Fibroblast of lung (primary cell): ENCODE measurements at regions not wholly inside any gene's neighbourhood (a gene's known extent, or its start where the extent isn't known, plus 50 kb on each side); places are given as distances from the start of the nearest gene placed in this dataset.
A peak's percentile ranks its signal among the peaks of the same experiment; 100 is the strongest.

ENCODE experiments used
- DNase-seq, 2 donors: peaks; one replicate each; pipeline versions ENCODE4 v3.0.0 to v3.0.0-alpha.2; 2010; ENCODE audit warnings: low read depth in 2 of 2
- H2AFZ ChIP-seq: 2 replicates; pipeline ENCODE4 v1.5.1; 2012; ENCODE audit warnings: low read length, control low read depth, inconsistent platforms
- H3K27ac ChIP-seq: 2 replicates; pipeline ENCODE4 v1.5.1; 2011; ENCODE audit warnings: low read length, control low read depth; ENCODE audit not compliant: insufficient read depth
- H3K27me3 ChIP-seq: 2 replicates; pipeline ENCODE4 v1.5.1; 2011; ENCODE audit warnings: mild to moderate bottlenecking, low read length; ENCODE audit not compliant: control insufficient read depth, insufficient read depth
- H3K36me3 ChIP-seq: 2 replicates; pipeline ENCODE4 v1.5.1; 2011; ENCODE audit warnings: low read length; ENCODE audit not compliant: control insufficient read depth, insufficient read depth
- H3K4me1 ChIP-seq: 2 replicates; pipeline ENCODE4 v1.5.1; 2011; ENCODE audit warnings: low read length; ENCODE audit not compliant: control insufficient read depth, insufficient read depth; ENCODE audit errors: extremely low read depth
- H3K4me2 ChIP-seq: 2 replicates; pipeline ENCODE4 v1.5.1; 2011; ENCODE audit warnings: low read length, control low read depth; ENCODE audit not compliant: insufficient read depth; ENCODE audit errors: extremely low read depth
- H3K4me3 ChIP-seq, 4 experiments: fragments of 200-600 bp in 1 of 4; sonication (generic) in 1 of 4; replicated peaks in 1 of 4; 2 replicates each; pipeline ENCODE4 v1.5.1; 2011 to 2016; ENCODE audit warnings: low read length in 4 of 4, low read depth in 3 of 4, mild to moderate bottlenecking in 3 of 4, control low read depth in 2 of 4, inconsistent platforms in 1 of 4, mixed read lengths in 1 of 4; ENCODE audit not compliant: insufficient read depth in 1 of 4; ENCODE audit errors: control extremely low read depth in 1 of 4
- H3K79me2 ChIP-seq: 2 replicates; pipeline ENCODE4 v1.5.1; 2012; ENCODE audit warnings: mild to moderate bottlenecking, low read length, inconsistent platforms; ENCODE audit not compliant: control insufficient read depth, insufficient read depth
- H3K9ac ChIP-seq: 2 replicates; pipeline ENCODE4 v1.5.1; 2011; ENCODE audit warnings: mild to moderate bottlenecking, low read length, control low read depth; ENCODE audit not compliant: insufficient read depth
- H3K9me3 ChIP-seq: 2 replicates; pipeline ENCODE4 v1.5.1; 2012; ENCODE audit warnings: low read depth, low read length; ENCODE audit not compliant: control insufficient read depth, insufficient read depth
- H4K20me1 ChIP-seq: 2 replicates; pipeline ENCODE4 v1.5.1; 2011; ENCODE audit warnings: low read length; ENCODE audit not compliant: control insufficient read depth, insufficient read depth; ENCODE audit errors: extremely low read depth
- EZH2 ChIP-seq: IDR thresholded peaks from 2 replicates; pipeline ENCODE4 v1.5.1; 2012; ENCODE audit warnings: low read length, control low read depth, mild to moderate bottlenecking; ENCODE audit errors: missing control alignments
- TF ChIP-seq, protein P1 (sequence below), 2 donors: IDR thresholded peaks in 1 of 2; conservative IDR thresholded peaks in 1 of 2; 1 replicate in 1 of 2; 2 replicates in 1 of 2; pipeline ENCODE4 v1.5.1; 2011 to 2012; ENCODE audit warnings: low read length in 2 of 2, control low read depth in 1 of 2, inconsistent platforms in 1 of 2, low read depth in 1 of 2, mild to moderate bottlenecking in 1 of 2

DNA sequence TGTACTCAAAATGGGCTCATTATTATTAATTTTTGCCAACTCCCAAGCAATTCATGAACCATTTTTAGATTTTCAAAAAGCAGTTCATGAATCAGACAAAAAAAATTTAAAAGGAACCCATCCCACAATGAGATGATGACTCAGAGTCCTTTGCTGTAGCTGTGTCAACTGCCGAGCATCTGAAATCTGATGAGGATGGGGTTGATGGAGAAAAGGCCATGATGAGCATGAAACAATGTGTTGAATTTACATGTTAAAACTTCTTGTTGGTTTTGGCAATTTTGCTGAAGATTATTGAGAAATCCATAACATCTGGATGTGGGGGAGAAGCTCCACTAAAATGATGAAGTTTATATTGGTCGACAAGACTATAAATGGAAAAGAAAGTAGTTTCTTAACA is 378.0 kb downstream of the FOXG1 start:
- Histone ChIP-seq H3K9me3 (no peaks in the 10 kb centered on the region), H2AFZ (no peak overlapping the region), H3K4me2 (peak overlapping the region; percentile 34), H3K4me1 (peaks cover 7% of the 10 kb centered on the region), H3K27me3 (no peaks in the 10 kb centered on the region), H3K9ac (no peak overlapping the region), H3K36me3 (no peaks in the 10 kb centered on the region), H3K79me2 (no peaks in the 10 kb centered on the region), H3K27ac (peak overlapping the region; percentile 30), H4K20me1 (no peaks in the 10 kb centered on the region), H3K4me3 (no peak overlapping the region)
- peak; percentile 93 to 99 for DNase-seq
- no peak for TF ChIP-seq EZH2
- TF ChIP-seq, protein P1, sequence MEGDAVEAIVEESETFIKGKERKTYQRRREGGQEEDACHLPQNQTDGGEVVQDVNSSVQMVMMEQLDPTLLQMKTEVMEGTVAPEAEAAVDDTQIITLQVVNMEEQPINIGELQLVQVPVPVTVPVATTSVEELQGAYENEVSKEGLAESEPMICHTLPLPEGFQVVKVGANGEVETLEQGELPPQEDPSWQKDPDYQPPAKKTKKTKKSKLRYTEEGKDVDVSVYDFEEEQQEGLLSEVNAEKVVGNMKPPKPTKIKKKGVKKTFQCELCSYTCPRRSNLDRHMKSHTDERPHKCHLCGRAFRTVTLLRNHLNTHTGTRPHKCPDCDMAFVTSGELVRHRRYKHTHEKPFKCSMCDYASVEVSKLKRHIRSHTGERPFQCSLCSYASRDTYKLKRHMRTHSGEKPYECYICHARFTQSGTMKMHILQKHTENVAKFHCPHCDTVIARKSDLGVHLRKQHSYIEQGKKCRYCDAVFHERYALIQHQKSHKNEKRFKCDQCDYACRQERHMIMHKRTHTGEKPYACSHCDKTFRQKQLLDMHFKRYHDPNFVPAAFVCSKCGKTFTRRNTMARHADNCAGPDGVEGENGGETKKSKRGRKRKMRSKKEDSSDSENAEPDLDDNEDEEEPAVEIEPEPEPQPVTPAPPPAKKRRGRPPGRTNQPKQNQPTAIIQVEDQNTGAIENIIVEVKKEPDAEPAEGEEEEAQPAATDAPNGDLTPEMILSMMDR (conservative IDR thresholded peaks at IDR 0.05 in 1 of 2, IDR thresholded peaks at IDR 0.05 in 1 of 2; ENCODE audit: low read depth in 1 of 2, low read length in 2 of 2) = no peak

- Histone ChIP-seq H3K27ac (no peak overlapping the region), H3K36me3 (no peaks in the 10 kb centered on the region), H3K9ac (no peak overlapping the region), H3K9me3 (no peaks in the 10 kb centered on the region), H3K4me1 (peaks cover 7% of the 10 kb centered on the region), H3K4me3 (no peak overlapping the region), H3K4me2 (no peak overlapping the region), H3K27me3 (no peaks in the 10 kb centered on the region), H3K79me2 (no peaks in the 10 kb centered on the region), H2AFZ (no peak overlapping the region), H4K20me1 (no peaks in the 10 kb centered on the region)
- TF ChIP-seq, protein P1 (conservative IDR thresholded peaks at IDR 0.05 in 1 of 2, IDR thresholded peaks at IDR 0.05 in 1 of 2; ENCODE audit: low read depth in 1 of 2, low read length in 2 of 2) = no peak
- TF ChIP-seq EZH2 = no peak
- DNase-seq = peak in 1 of 2 donors; percentile 10
These were observed 381.6 kb downstream of the FOXG1 start for GRCh38 chr14:29148221-29148620.

GRCh38 chr14:29149798-29150197 is 383.2 kb downstream of the FOXG1 start:
- Histone ChIP-seq H3K9ac (no peak overlapping the region), H3K4me2 (no peak overlapping the region), H3K4me3 (no peak overlapping the region), H3K9me3 (no peaks in the 10 kb centered on the region), H2AFZ (no peak overlapping the region), H3K36me3 (no peaks in the 10 kb centered on the region), H3K27ac (no peak overlapping the region), H3K79me2 (no peaks in the 10 kb centered on the region), H3K4me1 (peaks cover 3% of the 10 kb centered on the region), H3K27me3 (no peaks in the 10 kb centered on the region), H4K20me1 (no peaks in the 10 kb centered on the region)
- TF ChIP-seq, protein P1 (conservative IDR thresholded peaks at IDR 0.05 in 1 of 2, IDR thresholded peaks at IDR 0.05 in 1 of 2; ENCODE audit: low read depth in 1 of 2, low read length in 2 of 2) = no peak
- no peak for TF ChIP-seq EZH2
- DNase-seq = no peak
